Activated T-cell treated with anti-CD3 and anti-CD28 coated beads, Interleukin-2, amount 50 U/mL, for 1 hour (primary cell): ENCODE measurements at regions not wholly inside any gene's neighbourhood (a gene's known extent, or its start where the extent isn't known, plus 50 kb on each side); places are given as distances from the start of the nearest gene placed in this dataset.

Experiments used
- DNase-seq: peaks from one replicate; pipeline ENCODE4 v3.0.0-alpha.2; 2020

- no peak for DNase-seq
These were observed 116.5 kb downstream of the SALL1 start for GRCh38 chr16:51034481-51035109.

- DNase-seq = no peak
These were observed 119.5 kb downstream of the SALL1 start for GRCh38 chr16:51031598-51031997.

GRCh38 chr16:51030516-51030915 lies 120.6 kb downstream of the SALL1 start:
- no peak for DNase-seq

GRCh38 chr16:51025588-51026290 lies 125.3 kb downstream of the SALL1 start:
- no peak for DNase-seq

GRCh38 chr16:51024703-51025102 lies 126.4 kb downstream of the SALL1 start:
- DNase-seq = no peak

- DNase-seq = no peak
These were observed 128.1 kb downstream of the SALL1 start for GRCh38 chr16:51022955-51023354.

GRCh38 chr16:51019617-51020016 lies 131.5 kb downstream of the SALL1 start:
- no peak for DNase-seq

- no peak for DNase-seq
These were observed 133.1 kb downstream of the SALL1 start for GRCh38 chr16:51017969-51018368.

GRCh38 chr16:51012396-51012795 lies 138.7 kb downstream of the SALL1 start:
- DNase-seq = no peak

- DNase-seq = no peak
These were observed 140.3 kb downstream of the SALL1 start for GRCh38 chr16:51010817-51011216.

- no peak for DNase-seq
These were observed 141.3 kb downstream of the SALL1 start for GRCh38 chr16:51009813-51010212.

GRCh38 chr16:51009359-51009758 lies 141.7 kb downstream of the SALL1 start:
- no peak for DNase-seq

- no peak for DNase-seq
These were observed 142.5 kb downstream of the SALL1 start for GRCh38 chr16:51008607-51009006.

GRCh38 chr16:51008037-51008436 lies 143.0 kb downstream of the SALL1 start:
- no peak for DNase-seq

GRCh38 chr16:51003850-51004566 lies 147.1 kb downstream of the SALL1 start:
- no peak for DNase-seq

GRCh38 chr16:51002881-51003490 lies 148.1 kb downstream of the SALL1 start:
- no peak for DNase-seq

GRCh38 chr16:50999181-50999580 lies 151.9 kb downstream of the SALL1 start:
- DNase-seq = no peak

GRCh38 chr16:50998411-50998810 lies 152.7 kb downstream of the SALL1 start:
- no peak for DNase-seq

GRCh38 chr16:50997679-50998078 lies 153.4 kb downstream of the SALL1 start:
- DNase-seq = no peak

GRCh38 chr16:50996830-50997186 lies 154.3 kb downstream of the SALL1 start:
- DNase-seq = no peak

- no peak for DNase-seq
These were observed 154.8 kb downstream of the SALL1 start for GRCh38 chr16:50996166-50996829.

GRCh38 chr16:50994995-50995394 lies 156.1 kb downstream of the SALL1 start:
- DNase-seq = no peak

GRCh38 chr16:50992350-50993032 lies 158.6 kb downstream of the SALL1 start:
- DNase-seq = no peak
